NCI-H2107 (cell line): ENCODE measurements at regions not wholly inside any gene's neighbourhood (a gene's known extent, or its start where the extent isn't known, plus 50 kb on each side); places are given as distances from the start of the nearest gene placed in this dataset.
"Not testable (repeated sequence)": the region's sequence is repeated elsewhere in the genome, so short reads cannot be mapped to it uniquely, and the experiment has no call there.

Experiments
- DNase-seq: peaks from one replicate; lab custom pipeline; 2025; lab: John Stamatoyannopoulos, UW

- DNase-seq: no peak
These were observed 280.4 kb downstream of the ALDH8A1 start for GRCh38 chr6:134669485-134669884.

DNA sequence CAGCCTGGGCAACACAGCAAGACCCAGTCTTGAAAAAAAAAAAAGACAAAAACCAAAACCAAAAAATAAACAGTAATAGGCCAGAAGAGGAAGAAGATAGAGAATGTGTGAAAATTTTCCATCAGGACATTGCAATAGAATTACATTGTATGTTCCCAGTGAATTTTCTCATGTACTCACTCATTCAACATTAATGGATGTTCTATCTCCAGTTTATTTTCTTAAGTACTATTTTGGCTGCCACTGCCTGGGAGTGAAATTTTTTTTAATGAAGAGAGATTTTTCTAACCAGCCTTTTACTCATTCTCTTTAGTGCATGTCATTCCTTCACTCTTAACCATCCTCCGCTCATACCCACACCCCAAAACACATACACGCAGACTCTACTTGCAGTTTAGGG is 282.8 kb downstream of the ALDH8A1 start:
- no peak for DNase-seq

DNA sequence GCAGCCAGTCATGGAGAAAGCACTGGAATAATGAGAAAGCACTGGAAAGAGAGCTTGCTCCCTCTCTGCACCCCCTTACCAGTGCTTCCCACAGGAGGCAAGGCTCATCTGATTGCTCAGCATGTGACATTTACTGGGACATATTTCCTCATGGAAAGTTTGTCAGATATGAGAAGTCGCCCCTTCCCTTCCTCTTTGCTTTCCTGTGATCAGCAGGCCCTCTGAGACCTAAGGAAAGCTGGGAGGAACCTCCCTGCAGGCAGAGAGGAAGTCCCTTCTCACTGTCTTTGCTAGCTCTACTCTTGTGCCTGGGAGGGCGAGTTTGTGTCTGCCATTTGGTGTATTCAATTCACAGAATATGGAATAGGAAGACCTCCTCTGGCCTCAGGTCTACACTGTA is 283.8 kb downstream of the ALDH8A1 start:
- no peak for DNase-seq

DNA sequence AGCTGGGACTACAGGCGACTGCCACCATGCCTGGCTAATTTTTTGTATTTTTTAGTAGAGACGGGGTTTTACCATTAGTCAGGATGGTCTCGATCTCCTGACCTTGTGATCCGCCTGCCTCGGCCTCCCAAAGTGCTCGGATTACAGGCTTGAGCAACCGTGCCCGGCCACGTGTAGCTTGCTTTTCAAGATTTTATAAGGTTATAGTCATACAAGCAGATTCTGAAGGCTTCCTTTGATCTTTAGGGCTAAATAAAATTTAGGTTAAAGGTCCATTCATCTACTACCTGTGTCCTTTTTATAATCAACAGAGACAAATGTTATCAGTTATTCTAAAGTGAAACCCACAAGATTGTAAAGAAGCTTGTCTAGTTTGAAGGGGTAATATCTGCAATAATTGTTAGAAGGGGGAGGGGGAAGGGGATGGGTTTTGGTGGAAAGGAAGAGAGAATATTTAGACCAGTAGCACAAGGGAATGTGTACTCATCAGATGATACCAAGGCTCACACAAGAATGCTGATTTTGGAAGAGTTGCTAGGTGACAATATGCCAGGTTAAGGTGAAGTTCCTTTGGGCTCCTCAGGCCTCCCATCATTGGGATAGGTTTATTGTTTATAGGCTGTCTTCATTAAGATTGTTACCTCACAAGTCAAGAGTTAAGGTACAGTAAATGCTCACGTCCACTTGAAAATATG is 284.7 kb downstream of the ALDH8A1 start:
- no peak for DNase-seq

- no peak for DNase-seq
These were observed 285.9 kb downstream of the ALDH8A1 start for GRCh38 chr6:134663800-134664535.

DNA sequence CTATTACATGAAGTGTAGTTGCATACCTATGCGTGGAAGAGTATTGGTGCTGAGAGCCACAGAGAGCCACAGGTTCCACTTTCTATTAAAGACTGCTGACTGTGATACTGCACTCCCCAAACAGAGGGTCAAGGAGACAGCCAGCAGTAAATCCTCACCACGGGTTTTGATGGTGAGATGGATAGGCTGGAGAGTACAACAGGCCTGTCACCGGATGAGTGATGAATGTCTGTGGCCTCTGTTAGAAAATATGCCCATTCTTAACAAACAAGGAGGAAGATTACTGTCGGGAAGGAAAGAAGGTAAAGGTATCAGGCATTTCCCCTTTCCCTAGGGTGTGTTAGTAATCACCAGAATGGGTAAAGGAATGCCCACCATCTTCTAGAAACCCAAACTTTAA is 286.5 kb downstream of the ALDH8A1 start:
- DNase-seq: no peak

DNA sequence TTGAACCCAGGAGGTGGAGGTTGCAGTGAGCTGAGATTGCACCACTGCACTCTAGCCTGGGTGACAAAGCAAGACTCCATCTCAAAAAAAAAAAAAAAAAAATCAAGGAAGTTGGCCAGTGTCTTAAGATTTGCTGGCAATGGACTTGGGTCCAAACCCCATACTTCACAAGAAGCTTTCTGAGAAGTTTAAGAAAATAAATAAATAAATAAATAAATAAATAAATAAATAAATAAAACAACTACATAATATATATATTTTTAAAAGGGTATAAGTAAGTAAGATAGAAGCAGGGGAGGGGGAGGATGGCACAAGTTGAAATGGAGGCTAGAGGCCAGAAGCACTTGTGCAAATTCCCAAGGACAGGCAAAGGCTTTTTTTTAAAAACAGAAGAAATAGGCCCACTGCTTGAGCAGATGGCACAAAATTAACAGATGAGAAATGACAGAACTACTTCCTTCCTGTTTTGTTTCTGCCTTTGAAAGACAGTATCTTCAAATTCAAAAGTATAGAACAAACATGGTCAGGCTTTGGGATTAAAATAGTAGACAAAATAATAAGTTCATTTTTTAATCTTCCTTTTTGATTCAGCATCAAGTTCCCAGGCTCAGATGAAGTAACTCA is 287.7 kb downstream of the ALDH8A1 start:
- no peak for DNase-seq

- not testable (repeated sequence) for DNase-seq
These were observed 290.0 kb downstream of the ALDH8A1 start for GRCh38 chr6:134659885-134660284.

DNA sequence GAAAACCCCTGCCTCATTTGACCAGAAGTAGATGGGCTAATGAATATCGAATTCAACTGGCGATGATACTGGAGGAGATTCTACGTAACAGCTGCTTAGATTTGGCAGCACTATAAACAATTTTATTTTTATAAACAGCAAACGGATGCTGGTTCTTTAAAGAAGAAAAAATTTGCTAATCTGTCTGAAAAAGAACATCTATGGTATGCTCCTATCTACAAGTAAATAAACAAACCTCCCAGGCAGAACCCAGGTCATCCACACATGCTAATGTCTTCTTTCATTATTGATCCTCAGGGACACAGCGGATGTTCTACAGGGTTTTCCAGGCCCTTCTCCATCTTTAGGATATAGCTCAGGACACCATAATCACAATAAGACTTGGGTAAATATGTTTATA is 291.3 kb downstream of the ALDH8A1 start:
- DNase-seq: no peak

DNA sequence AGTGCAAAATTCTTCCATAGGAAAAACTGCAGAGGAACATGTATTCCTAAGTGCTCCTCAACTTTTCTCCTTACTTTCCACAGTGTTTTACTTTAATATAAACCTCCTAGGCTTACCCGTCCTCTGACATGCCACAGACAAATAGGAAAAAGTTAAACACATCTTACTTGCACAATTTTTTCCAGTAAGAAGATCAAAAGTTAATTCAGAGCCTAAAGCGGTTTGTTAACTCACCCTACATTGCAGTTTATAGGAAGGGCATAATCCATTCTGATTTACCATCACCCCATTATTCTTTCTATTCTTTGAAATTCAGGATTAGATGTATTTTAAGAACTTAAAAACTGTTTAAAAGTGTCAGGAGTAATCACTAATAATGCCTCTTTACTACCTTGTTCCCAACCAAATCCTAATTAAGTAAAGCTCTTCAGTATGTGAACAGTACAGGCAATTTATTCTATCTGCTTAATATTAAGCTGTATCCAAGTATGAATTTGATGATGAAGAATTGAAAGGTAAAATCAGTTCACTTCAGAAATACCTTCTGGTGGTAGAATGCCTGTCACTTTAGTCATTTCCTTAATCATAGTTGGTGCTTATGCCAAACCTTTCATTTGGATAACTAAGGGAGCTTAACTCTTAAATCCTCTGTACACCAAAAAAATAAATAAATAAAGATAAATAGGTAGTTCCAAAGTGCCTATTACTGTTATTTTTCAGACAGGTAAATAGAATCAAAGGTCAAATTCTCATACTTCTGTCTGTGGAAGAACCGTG is 292.0 kb downstream of the ALDH8A1 start:
- no peak for DNase-seq

DNA sequence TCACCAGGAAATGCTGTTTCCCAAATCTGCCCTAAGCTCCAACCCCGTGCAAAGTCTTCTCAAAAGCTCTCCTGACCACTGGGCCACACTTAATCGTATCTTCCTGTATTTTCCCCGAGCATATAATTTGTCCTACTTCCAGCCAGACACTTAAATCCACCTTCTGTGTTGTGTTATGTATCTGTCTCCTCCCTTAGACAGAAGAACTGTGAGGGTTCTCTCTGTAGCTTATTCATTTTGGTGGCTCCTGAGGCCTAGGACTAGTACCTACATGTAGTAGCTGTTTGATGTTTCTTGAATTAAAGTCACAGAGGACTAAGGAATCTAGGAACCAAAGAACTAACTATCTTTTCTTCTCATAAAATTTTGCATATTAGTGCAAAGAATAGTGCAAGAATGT is 292.6 kb downstream of the ALDH8A1 start:
- no peak for DNase-seq

DNA sequence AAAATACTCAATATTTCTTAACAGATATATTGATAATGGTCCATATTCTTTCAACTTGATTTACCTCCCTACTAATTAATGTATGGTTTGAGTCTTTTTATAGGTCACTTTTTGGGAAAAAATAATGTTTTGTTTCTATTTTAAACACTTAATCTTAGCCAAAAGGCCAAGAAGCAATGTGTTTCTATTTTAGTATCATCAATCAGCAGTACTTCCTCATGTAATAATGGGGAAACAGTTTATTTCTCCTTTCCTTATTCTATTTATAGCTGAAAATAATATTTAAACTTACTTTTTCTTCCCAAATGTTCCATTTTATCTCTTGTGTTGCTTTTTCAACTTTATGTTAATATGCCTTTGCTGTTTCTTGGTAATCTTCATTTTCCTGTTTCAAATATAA is 295.1 kb downstream of the ALDH8A1 start:
- DNase-seq: no peak

DNA sequence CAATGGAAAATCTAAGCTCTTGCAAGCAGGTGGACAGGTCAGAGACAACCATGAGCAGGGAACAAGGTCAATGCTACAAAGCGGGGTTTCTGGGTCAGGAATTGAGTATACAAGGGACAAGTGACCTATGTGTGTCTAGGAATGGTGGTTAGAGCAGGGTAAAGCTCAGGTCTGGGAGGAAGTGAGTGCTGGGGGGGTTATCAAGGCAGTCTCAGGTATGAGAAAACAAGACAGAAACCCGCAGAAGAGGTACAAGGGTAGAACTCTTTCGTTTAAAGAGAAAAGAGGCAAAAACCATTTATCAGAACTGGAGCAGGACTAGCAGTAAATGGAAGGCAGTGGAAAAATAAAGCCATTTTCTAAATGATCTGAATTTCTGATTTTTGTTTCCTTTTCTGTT is 298.4 kb downstream of the ALDH8A1 start:
- no peak for DNase-seq

DNA sequence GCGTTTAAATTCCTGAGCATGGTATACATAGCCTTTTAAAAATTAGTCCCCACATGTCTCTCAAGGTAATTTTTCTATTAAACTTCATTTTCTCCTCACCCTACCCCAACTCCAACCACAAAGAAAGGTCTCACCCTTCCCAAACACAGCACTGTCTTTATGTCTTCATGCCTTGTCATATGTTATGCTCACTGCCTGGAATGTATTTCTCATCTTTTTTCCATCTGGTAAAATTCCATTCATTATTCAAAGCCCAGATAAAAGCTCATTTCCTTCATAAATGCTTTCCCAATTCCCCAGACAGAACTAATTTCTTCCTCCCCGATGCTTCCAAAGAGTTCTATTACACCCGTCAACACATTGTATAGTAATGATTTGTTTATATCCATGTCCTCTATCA is 302.0 kb downstream of the ALDH8A1 start:
- no peak for DNase-seq

GRCh38 chr6:134642819-134643218 is 307.1 kb downstream of the ALDH8A1 start:
- no peak for DNase-seq

DNA sequence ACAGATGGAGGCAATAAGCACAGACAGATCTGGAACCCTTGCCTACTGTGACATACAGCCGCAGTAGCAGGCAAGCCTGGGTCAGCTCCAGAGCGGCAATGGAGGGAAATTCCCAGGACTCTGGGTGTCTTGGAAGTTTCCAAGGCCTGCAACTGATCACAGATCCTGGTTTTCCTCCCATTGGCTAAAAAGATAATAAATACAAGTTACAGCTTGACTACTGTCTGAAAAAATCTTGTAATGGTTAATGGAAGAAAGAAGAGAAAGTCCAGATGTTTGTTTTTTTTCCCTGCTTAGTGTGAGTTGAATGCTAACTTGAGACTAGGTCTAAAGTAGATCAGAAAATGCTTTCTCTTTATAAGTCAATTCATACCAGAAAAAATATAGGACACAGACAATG is 307.6 kb downstream of the ALDH8A1 start:
- DNase-seq: no peak

DNA sequence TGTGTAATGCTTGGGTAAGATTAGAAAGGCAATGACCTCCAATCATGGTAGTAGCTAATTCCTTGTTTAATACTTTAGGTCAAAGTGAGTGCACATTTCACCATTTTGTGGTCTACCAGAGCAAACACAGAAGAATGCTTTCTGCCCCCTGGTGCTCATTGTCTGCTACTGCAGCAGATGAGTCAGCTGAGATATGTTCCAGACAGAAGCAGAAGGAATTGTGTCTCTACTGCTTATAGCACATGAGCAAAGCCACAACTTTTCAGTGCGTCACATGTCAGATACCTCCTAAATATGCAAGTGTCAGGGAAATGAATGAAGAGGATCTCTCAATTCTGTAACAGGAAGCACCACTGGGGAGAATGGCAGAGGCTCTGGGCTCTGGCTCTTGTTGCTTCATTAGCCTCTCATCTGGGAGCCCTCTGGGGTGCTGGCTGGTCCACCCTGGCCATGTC is 308.9 kb downstream of the ALDH8A1 start:
- DNase-seq: peak; percentile 43

- no peak for DNase-seq
These were observed 309.7 kb downstream of the ALDH8A1 start for GRCh38 chr6:134640229-134640628.

GRCh38 chr6:134637847-134638437 is 312.0 kb downstream of the ALDH8A1 start:
- DNase-seq: no peak

GRCh38 chr6:134637282-134637681 is 312.6 kb downstream of the ALDH8A1 start:
- no peak for DNase-seq

DNA sequence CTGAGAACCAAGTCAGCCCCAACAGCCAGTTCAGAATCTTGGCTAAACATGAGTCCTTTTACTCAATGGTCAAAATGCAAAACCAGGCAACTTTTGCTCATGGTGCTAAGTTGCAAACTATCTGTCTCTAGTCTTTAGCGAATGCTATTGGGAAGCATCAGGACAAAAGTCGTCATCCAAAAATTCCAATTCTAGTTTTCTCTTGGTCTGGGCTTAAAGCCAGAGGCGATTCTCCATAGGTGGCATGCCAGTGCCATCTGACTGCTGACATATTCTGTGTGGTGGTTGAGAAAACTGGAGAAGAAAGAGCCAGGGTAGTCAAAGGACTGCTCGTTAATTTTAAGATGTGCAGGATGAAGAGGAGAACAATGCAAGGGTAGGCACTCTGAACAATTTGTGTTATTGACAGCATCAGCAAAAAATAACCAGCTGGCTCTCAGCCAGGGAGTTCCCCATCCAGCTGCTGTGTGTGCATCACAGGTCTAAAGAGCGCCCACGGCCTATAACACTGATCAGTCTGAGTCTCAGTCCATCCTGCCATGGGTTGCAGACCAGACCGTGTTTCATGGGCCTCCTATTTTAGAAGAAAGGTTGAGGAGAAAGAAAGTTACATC is 313.6 kb downstream of the ALDH8A1 start:
- no peak for DNase-seq

DNA sequence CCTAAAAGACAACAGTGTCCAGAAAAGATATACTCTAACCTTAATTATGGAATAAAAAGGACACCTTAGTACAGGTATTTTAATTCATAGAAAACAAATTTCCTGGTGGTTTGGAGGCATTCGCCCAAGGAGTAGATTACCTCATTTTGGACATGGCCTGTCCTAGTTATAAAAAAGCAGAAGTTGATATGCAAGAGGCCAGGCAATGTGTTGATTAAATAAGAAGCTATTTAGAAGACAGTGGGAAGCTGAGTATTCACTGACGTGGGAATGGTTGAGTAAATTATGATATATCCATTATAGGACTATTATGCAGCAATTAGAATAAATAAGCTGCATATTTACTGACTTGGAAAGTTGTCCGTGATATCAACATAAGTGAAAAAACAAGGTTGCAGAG is 314.9 kb downstream of the ALDH8A1 start:
- DNase-seq: no peak
